PC-3 (cell line): ENCODE measurements at regions not wholly inside any gene's neighbourhood (a gene's known extent, or its start where the extent isn't known, plus 50 kb on each side); places are given as distances from the start of the nearest gene placed in this dataset.

Source experiments
- CTCF ChIP-seq: fragments of 300-600 bp; sonication (generic); conservative IDR thresholded peaks from 2 replicates; pipeline ENCODE4 v1.5.1; 2017; ENCODE audit warnings: antibody characterized with exemption, low read depth, mild to moderate bottlenecking, low read length
- EZH2 ChIP-seq: fragments of 300-600 bp; sonication (generic); IDR thresholded peaks from one replicate; pipeline ENCODE4 v1.6.1; 2017; ENCODE audit warnings: antibody characterized with exemption, mild to moderate bottlenecking, low read length; ENCODE audit not compliant: unreplicated experiment
- EZH2phosphoT487 ChIP-seq: fragments of 300-600 bp; sonication (generic); IDR thresholded peaks from 2 replicates; pipeline ENCODE4 v1.6.1; 2018; ENCODE audit warnings: mild to moderate bottlenecking, antibody characterized with exemption, low read length, borderline replicate concordance

GRCh38 chr13:36559375-36559774 is 114.4 kb upstream of the SERTM1 start:
- no peak for TF ChIP-seq CTCF
- TF ChIP-seq EZH2 = no peak
- TF ChIP-seq EZH2phosphoT487 = no peak
